Stimulated activated CD8-positive, alpha-beta memory T cell treated with anti-CD3 and anti-CD28 coated beads, Interleukin-12 subunit alpha, Interleukin-12 subunit beta, amount 100 ng/mL, for 1 hour (primary cell): ENCODE measurements at regions not wholly inside any gene's neighbourhood (a gene's known extent, or its start where the extent isn't known, plus 50 kb on each side); places are given as distances from the start of the nearest gene placed in this dataset.

Source experiments
- DNase-seq: peaks from one replicate; pipeline ENCODE4 v3.0.0-alpha.2; 2020; ENCODE audit warnings: low read depth

- no peak for DNase-seq
Observed at GRCh38 chr20:57896017-57896416, 186.2 kb upstream of the PMEPA1 start.

- no peak for DNase-seq
Observed at GRCh38 chr20:57895161-57895855, 185.5 kb upstream of the PMEPA1 start.

GRCh38 chr20:57894522-57894921 is 184.7 kb upstream of the PMEPA1 start:
- DNase-seq = no peak

DNA sequence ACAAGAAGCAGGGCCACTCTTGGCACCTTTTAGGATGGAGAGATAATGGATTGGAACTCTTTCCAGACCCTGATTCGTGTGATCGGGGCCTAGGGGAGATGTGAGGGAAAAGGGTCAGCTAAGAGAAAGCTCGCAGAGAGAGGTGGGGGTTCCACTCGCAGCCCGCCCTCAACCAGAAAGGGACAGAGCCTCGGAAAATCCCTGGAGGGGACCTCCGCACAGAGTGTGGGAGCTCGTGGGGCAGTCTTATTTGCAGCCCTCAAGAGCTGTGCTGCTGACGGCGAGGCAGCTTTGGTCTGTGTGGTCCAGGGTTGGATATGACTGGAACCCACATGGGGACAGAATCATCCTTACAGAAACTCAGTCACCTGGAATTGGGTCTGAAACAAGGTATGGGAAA is 184.3 kb upstream of the PMEPA1 start:
- DNase-seq = no peak

- no peak for DNase-seq
Observed at GRCh38 chr20:57893366-57893999, 183.7 kb upstream of the PMEPA1 start.

- no peak for DNase-seq
Observed at GRCh38 chr20:57892471-57892870, 182.7 kb upstream of the PMEPA1 start.

DNA sequence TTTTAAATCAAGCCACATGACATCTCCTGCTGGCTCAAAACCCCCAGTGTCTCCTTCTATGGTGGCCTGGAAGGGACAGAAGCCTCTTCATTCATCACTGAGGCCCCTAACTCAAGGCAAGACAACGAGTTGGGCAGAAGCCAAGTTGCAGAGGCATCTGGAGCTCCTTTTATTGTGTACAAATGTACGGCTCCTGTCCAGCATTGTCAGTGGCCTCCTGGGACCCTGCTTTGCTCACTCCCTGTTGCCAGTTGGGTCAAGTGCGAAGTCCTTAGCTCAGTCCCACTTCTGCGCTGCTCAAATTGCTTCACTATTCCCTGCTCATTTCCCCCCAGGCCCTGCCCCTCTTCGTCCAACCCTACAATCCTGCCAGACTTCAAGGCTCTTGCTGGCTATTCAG is 181.2 kb upstream of the PMEPA1 start:
- DNase-seq = no peak

- no peak for DNase-seq
Observed at GRCh38 chr20:57890202-57890800, 180.5 kb upstream of the PMEPA1 start.

- no peak for DNase-seq
Observed at GRCh38 chr20:57888591-57888990, 178.8 kb upstream of the PMEPA1 start.

- DNase-seq = no peak
Observed at GRCh38 chr20:57884956-57885355, 175.1 kb upstream of the PMEPA1 start.

GRCh38 chr20:57883761-57884160 is 173.9 kb upstream of the PMEPA1 start:
- DNase-seq = no peak

GRCh38 chr20:57883224-57883623 is 173.4 kb upstream of the PMEPA1 start:
- DNase-seq = no peak

- no peak for DNase-seq
Observed at GRCh38 chr20:57882451-57883161, 172.8 kb upstream of the PMEPA1 start.

GRCh38 chr20:57881466-57882385 is 171.9 kb upstream of the PMEPA1 start:
- no peak for DNase-seq

- DNase-seq = no peak
Observed at GRCh38 chr20:57880571-57880892, 170.7 kb upstream of the PMEPA1 start.

- no peak for DNase-seq
Observed at GRCh38 chr20:57879779-57880570, 170.2 kb upstream of the PMEPA1 start.

DNA sequence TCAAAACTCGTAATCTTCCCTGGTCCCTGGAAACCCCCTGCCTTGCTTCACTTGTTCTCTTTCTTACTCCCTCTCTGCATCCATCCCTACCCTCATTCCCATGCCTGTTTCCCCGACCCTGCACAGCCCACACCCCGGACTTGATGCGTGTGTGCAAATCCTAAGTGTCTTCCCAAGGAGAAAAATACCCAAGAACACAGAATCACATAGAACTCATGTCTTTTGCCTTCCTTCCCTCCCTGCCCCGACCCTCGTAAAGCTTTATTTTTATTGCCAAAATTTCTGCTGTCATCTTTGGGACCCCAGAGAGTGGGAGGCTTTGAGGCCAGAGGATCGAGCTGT is 169.6 kb upstream of the PMEPA1 start:
- DNase-seq = no peak

DNA sequence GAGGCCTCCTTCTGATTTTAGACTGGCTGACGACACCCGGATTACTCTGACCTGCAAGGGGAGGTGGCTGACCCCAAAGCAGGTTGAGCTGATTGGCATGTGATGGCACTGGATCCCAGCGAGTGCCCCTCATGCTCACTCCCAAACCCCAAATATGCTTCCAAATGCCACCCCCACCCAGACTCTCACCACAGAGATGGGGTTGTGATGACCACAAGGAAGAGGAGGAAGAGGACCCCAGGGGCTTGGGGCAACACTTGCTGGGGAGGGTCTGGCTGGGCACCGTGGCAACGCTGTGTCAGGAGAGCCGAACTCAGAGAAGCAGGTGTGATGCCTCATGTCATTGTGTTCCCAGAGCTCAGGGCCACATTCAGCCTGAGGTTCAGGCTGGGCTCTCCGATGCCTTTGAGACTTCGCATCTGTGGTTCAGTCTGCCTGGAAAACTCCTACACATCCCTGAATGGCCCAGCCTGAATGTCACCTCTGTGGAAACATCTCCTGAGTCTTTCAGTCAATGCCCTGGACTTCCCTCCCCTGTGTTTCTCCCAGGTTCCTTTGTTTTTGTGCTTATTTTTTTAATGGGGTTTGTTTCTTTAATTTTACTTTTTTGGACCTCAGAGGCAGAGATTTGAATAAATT is 169.1 kb upstream of the PMEPA1 start:
- no peak for DNase-seq

- DNase-seq = no peak
Observed at GRCh38 chr20:57877995-57878394, 168.2 kb upstream of the PMEPA1 start.

DNA sequence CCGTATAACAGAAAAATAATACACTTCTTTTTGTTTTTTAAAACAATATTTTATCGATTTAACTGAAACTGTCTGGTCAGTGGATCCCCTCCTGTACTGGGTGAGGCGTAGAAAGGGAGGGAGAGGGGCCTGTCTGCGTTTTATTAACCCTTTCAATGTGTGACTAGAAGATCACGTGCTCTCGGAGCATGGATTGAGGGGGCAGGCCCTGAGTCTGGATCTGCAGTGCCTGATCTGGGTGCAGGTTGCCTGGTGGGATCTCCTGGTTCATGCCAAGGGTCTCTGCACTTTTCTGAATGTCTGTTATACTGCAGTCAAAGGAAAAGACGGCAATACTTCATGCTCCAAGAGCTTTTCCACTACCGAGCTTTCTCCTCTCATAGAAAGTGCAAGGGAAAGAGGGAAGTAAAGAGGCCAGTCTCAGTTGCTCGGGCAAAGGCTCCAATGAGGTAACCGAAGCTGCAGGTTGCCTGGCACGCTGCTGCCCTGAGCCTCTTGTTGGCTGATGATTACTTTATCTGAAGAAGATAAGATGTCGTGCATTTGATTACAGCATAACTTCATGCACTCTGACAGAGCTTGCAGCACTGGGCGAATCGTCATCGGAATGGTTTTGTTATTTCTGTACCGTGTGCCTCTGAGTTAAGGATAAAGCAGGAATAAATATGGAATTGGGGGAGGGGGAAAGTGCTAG is 167.5 kb upstream of the PMEPA1 start:
- DNase-seq = no peak
